H1 (cell line): ENCODE measurements at regions not wholly inside any gene's neighbourhood (a gene's known extent, or its start where the extent isn't known, plus 50 kb on each side); places are given as distances from the start of the nearest gene placed in this dataset.

Experiments
- CTCF ChIA-PET: fragments of 300-600 bp; sonication (Branson Sonifier 250); formaldehyde crosslinking; loops from one replicate; lab custom pipeline; 2021; ENCODE audit not compliant: partially characterized antibody; lab: Charles Lee
- POLR2A ChIA-PET: fragments of 300-600 bp; sonication (Branson Sonifier 250); formaldehyde crosslinking; loops from one replicate; lab custom pipeline; 2021; ENCODE audit warnings: inconsistent platforms; ENCODE audit not compliant: partially characterized antibody; lab: Charles Lee
- DNase-seq, 2 experiments: peaks; one replicate each; pipeline versions ENCODE4 v3.0.0 to v3.0.0-alpha.2; 2010 to 2022; ENCODE audit warnings: low spot score in 2 of 2, low read depth in 1 of 2, mixed read lengths in 1 of 2
- FAIRE-seq: peaks from 2 replicates; lab custom pipeline; 2011; peaks lifted over from hg19 to GRCh38; lab: Jason Lieb, UNC
- H2AFZ ChIP-seq: 2 replicates; pipeline ENCODE4 v1.8.1; 2012; ENCODE audit warnings: low read length, inconsistent platforms
- H2AK5ac ChIP-seq: 2 replicates; pipeline ENCODE4 v1.6.1; 2013; ENCODE audit warnings: low read depth, low read length
- H2BK120ac ChIP-seq: replicated peaks from 2 replicates; pipeline ENCODE3; 2013; ENCODE audit warnings: low read depth, low read length, inconsistent platforms
- H2BK12ac ChIP-seq: 2 replicates; pipeline ENCODE4 v1.6.1; 2013; ENCODE audit warnings: low read depth, low read length
- H2BK15ac ChIP-seq: 2 replicates; pipeline ENCODE4 v1.6.1; 2013; ENCODE audit warnings: low read length
- H2BK20ac ChIP-seq: 2 replicates; pipeline ENCODE4 v1.6.1; 2013; ENCODE audit warnings: low read length
- H2BK5ac ChIP-seq: 2 replicates; pipeline ENCODE4 v1.6.1; 2013; ENCODE audit warnings: low read depth, low read length
- H3K14ac ChIP-seq: 2 replicates; pipeline ENCODE4 v1.6.1; 2013; ENCODE audit warnings: inconsistent platforms; ENCODE audit not compliant: insufficient read length
- H3K18ac ChIP-seq: 2 replicates; pipeline ENCODE4 v1.6.1; 2013; ENCODE audit warnings: low read length; ENCODE audit errors: extremely low read depth
- H3K23ac ChIP-seq: 2 replicates; pipeline ENCODE4 v1.6.1; 2013; ENCODE audit warnings: inconsistent platforms; ENCODE audit not compliant: insufficient read length
- H3K23me2 ChIP-seq: 2 replicates; pipeline ENCODE4 v1.6.1; 2013; ENCODE audit warnings: low read depth, low read length
- H3K27ac ChIP-seq: 2 replicates; pipeline ENCODE4 v1.6.1; 2011; ENCODE audit warnings: low read depth, low read length, inconsistent platforms
- H3K27me3 ChIP-seq, 4 experiments: replicated peaks in 1 of 4; 1 replicate in 1 of 4; 2 replicates in 3 of 4; pipeline versions ENCODE4 v1.6.1 to v1.8.1; 2011 to 2013; ENCODE audit warnings: low read length in 3 of 4, mild to moderate bottlenecking in 3 of 4, inconsistent platforms in 2 of 4, mixed read lengths in 2 of 4, moderate library complexity in 1 of 4; ENCODE audit not compliant: control insufficient read depth in 3 of 4, insufficient read depth in 3 of 4; ENCODE audit errors: extremely low read depth in 1 of 4
- H3K36me3 ChIP-seq, 4 experiments: 2 replicates each; pipeline versions ENCODE4 v1.6.1 to v1.8.1; 2011 to 2013; ENCODE audit warnings: mild to moderate bottlenecking in 4 of 4, low read length in 3 of 4, moderate library complexity in 2 of 4, control low read depth in 1 of 4, inconsistent platforms in 1 of 4; ENCODE audit not compliant: insufficient read depth in 4 of 4, control insufficient read depth in 2 of 4
- H3K4ac ChIP-seq: replicated peaks from 2 replicates; pipeline ENCODE3; 2013; ENCODE audit warnings: low read length, low read depth, mixed read lengths, inconsistent platforms; ENCODE audit not compliant: insufficient read length
- H3K4me1 ChIP-seq, 4 experiments: replicated peaks in 1 of 4; 1 replicate in 1 of 4; 2 replicates in 3 of 4; pipeline versions ENCODE4 v1.6.1 to v1.8.1; 2011 to 2013; ENCODE audit warnings: low read length in 3 of 4, inconsistent platforms in 2 of 4, mixed read lengths in 1 of 4; ENCODE audit not compliant: insufficient read depth in 4 of 4, control insufficient read depth in 3 of 4
- H3K4me2 ChIP-seq, 2 experiments: 2 replicates each; pipeline versions ENCODE4 v1.6.1 to v1.8.1; 2011 to 2013; ENCODE audit warnings: low read depth in 2 of 2, low read length in 2 of 2, control low read depth in 1 of 2, inconsistent platforms in 1 of 2, mild to moderate bottlenecking in 1 of 2; ENCODE audit not compliant: insufficient read depth in 1 of 2
- H3K4me3 ChIP-seq, 4 experiments: fragments of 200-600, 300-600 bp in 1 of 4; sonication (generic), shearing (Covaris generic), sonication (Bioruptor Twin) in 1 of 4; 2 replicates each; pipeline versions ENCODE4 v1.5.1 to v1.8.1; 2011 to 2016; ENCODE audit warnings: low read length in 4 of 4, low read depth in 3 of 4, control low read depth in 2 of 4, inconsistent platforms in 2 of 4, mild to moderate bottlenecking in 2 of 4, mixed read lengths in 1 of 4, moderate library complexity in 1 of 4; ENCODE audit not compliant: insufficient read depth in 2 of 4; ENCODE audit errors: extremely low read depth in 1 of 4
- H3K56ac ChIP-seq: replicated peaks from 2 replicates; pipeline ENCODE3; 2013; ENCODE audit warnings: low read depth, mild to moderate bottlenecking, mixed read lengths, low read length, inconsistent platforms; ENCODE audit not compliant: insufficient read length
- H3K79me1 ChIP-seq: 2 replicates; pipeline ENCODE4 v1.6.1; 2013; ENCODE audit warnings: low read depth, low read length, control low read depth
- H3K79me2 ChIP-seq, 2 experiments: 2 replicates each; pipeline versions ENCODE4 v1.6.1 to v1.8.1; 2012 to 2013; ENCODE audit warnings: low read length in 2 of 2, mild to moderate bottlenecking in 2 of 2, inconsistent platforms in 1 of 2; ENCODE audit not compliant: insufficient read depth in 2 of 2, control insufficient read depth in 1 of 2
- H3K9ac ChIP-seq, 4 experiments: replicated peaks in 1 of 4; 1 replicate in 1 of 4; 2 replicates in 3 of 4; pipeline versions ENCODE4 v1.6.1 to v1.8.1; 2011 to 2013; ENCODE audit warnings: low read depth in 3 of 4, low read length in 3 of 4, control low read depth in 2 of 4, mild to moderate bottlenecking in 2 of 4, moderate library complexity in 2 of 4, inconsistent platforms in 1 of 4; ENCODE audit errors: extremely low read depth in 1 of 4
- H3K9me3 ChIP-seq, 2 experiments: 2 replicates each; pipeline versions ENCODE4 v1.6.1 to v1.8.1; 2012 to 2013; ENCODE audit warnings: mild to moderate bottlenecking in 2 of 2, moderate library complexity in 2 of 2, control low read depth in 1 of 2, inconsistent platforms in 1 of 2, low read depth in 1 of 2, low read length in 1 of 2, mixed read lengths in 1 of 2; ENCODE audit not compliant: insufficient read depth in 2 of 2
- H4K20me1 ChIP-seq, 2 experiments: replicated peaks in 1 of 2; 2 replicates each; pipeline versions ENCODE3 to v1.8.1; 2011 to 2013; ENCODE audit warnings: inconsistent platforms in 2 of 2, low read length in 2 of 2, mild to moderate bottlenecking in 1 of 2; ENCODE audit not compliant: insufficient read depth in 2 of 2, control insufficient read depth in 1 of 2
- H4K5ac ChIP-seq: 2 replicates; pipeline ENCODE4 v1.6.1; 2013; ENCODE audit warnings: low read length, low read depth, mixed read lengths, inconsistent platforms; ENCODE audit not compliant: insufficient read length
- H4K8ac ChIP-seq: 2 replicates; pipeline ENCODE4 v1.8.0; 2013; ENCODE audit warnings: mild to moderate bottlenecking, moderate library complexity, low read length, inconsistent platforms; ENCODE audit not compliant: insufficient read depth; ENCODE audit errors: extremely low read depth
- H4K91ac ChIP-seq: replicated peaks from 2 replicates; pipeline ENCODE3; 2013; ENCODE audit warnings: low read length, mixed read lengths, inconsistent platforms; ENCODE audit not compliant: insufficient read length
- EZH2 ChIP-seq: fragments of 200-600 bp; sonication (generic); IDR thresholded peaks from 2 replicates; pipeline ENCODE4 v1.7.1; 2012; ENCODE audit warnings: low read depth, mild to moderate bottlenecking, moderate library complexity, low read length, inconsistent platforms; ENCODE audit not compliant: severe bottlenecking
- GTF2F1 ChIP-seq: IDR thresholded peaks from 2 replicates; pipeline ENCODE4 v1.6.1; 2012; ENCODE audit warnings: low read depth, low read length, improper control_type of control experiment, borderline replicate concordance
- HDAC6 ChIP-seq: IDR thresholded peaks from one replicate; pipeline ENCODE4 v1.7.1; 2012; ENCODE audit warnings: low read depth, mild to moderate bottlenecking, inconsistent platforms, low read length, moderate library complexity
- JUND ChIP-seq: IDR thresholded peaks from 2 replicates; pipeline ENCODE4 v1.6.1; 2011; ENCODE audit warnings: mild to moderate bottlenecking, improper control_type of control experiment, low read length
- MAFK ChIP-seq: IDR thresholded peaks from 2 replicates; pipeline ENCODE4 v1.6.1; 2012; ENCODE audit warnings: low read depth, mild to moderate bottlenecking, improper control_type of control experiment, low read length
- MAX ChIP-seq: IDR thresholded peaks from 2 replicates; pipeline ENCODE4 v1.6.1; 2012; ENCODE audit warnings: inconsistent platforms
- NANOG ChIP-seq: IDR thresholded peaks from 2 replicates; pipeline ENCODE4 v1.6.1; 2011; ENCODE audit warnings: low read length, low read depth, mild to moderate bottlenecking, inconsistent platforms; ENCODE audit not compliant: insufficient read depth, poor library complexity, severe bottlenecking
- PHF8 ChIP-seq: fragments of 200-600 bp; sonication (generic); conservative IDR thresholded peaks from 2 replicates; pipeline ENCODE4 v1.7.1; 2012; ENCODE audit warnings: low read depth, mild to moderate bottlenecking, inconsistent platforms, low read length, moderate library complexity
- POLR2AphosphoS5 ChIP-seq: IDR thresholded peaks from 2 replicates; pipeline ENCODE4 v1.6.1; 2011; ENCODE audit warnings: low read depth, low read length
- RAD21 ChIP-seq, 2 experiments: IDR thresholded peaks in 1 of 2; conservative IDR thresholded peaks in 1 of 2; 2 replicates each; pipeline ENCODE4 v1.6.1; 2011; ENCODE audit warnings: low read depth in 2 of 2, low read length in 2 of 2, improper control_type of control experiment in 1 of 2, inconsistent platforms in 1 of 2, mild to moderate bottlenecking in 1 of 2, moderate library complexity in 1 of 2
- SP1 ChIP-seq: IDR thresholded peaks from 2 replicates; pipeline ENCODE4 v1.6.1; 2011; ENCODE audit warnings: low read depth, low read length
- SUZ12 ChIP-seq: fragments of 200-600 bp; sonication (generic); IDR thresholded peaks from 2 replicates; pipeline ENCODE4 v1.6.1; 2012; ENCODE audit warnings: mild to moderate bottlenecking, inconsistent platforms, low read length, moderate library complexity, mixed read lengths
- TAF1 ChIP-seq: IDR thresholded peaks from 2 replicates; pipeline ENCODE4 v1.6.1; 2011; ENCODE audit warnings: mild to moderate bottlenecking, low read depth, low read length
- TBP ChIP-seq: IDR thresholded peaks from 2 replicates; pipeline ENCODE4 v1.6.1; 2011; ENCODE audit warnings: low read depth, low read length, improper control_type of control experiment
- WGBS, 2 experiments: shearing (Covaris generic) in 1 of 2; methylation state at CpG; one replicate each; pipeline versions ENCODE4 v1.1.6 to v1.1.7; 2013 to 2015; ENCODE audit warnings: low lambda C conversion rate in 2 of 2, mixed read lengths in 2 of 2, inconsistent platforms in 1 of 2, low coverage in 1 of 2, missing lambda C conversion rate in 1 of 2; ENCODE audit not compliant: insufficient replicate concordance in 2 of 2, insufficient coverage in 1 of 2, insufficient read length in 1 of 2; ENCODE audit errors: extremely low coverage in 1 of 2, missing lambda C conversion rate in 1 of 2; 5-methylcytosine and 5-hydroxymethylcytosine counted together

- Histone ChIP-seq H2BK5ac (no peak overlapping the region), H2AK5ac (no peak overlapping the region), H4K5ac (no peak overlapping the region), H3K9ac (no peak overlapping the region), H4K20me1 (no peaks in the 10 kb centered on the region), H3K36me3 (no peaks in the 10 kb centered on the region), H3K56ac (no peak overlapping the region), H3K27ac (no peak overlapping the region), H3K4me1 (peaks cover 0 to 3% (median 0%) of the 10 kb centered on the region in 4 experiments; a peak in 1 of 7 replicates), H3K79me2 (no peaks in the 10 kb centered on the region), H3K79me1 (no peaks in the 10 kb centered on the region), H3K4me2 (no peak overlapping the region), H3K4me3 (no peak overlapping the region), H2BK120ac (no peak overlapping the region), H4K8ac (no peak overlapping the region), H3K4ac (no peak overlapping the region), H3K27me3 (peaks cover 0 to 1% (median 0%) of the 10 kb centered on the region in 4 experiments; a peak in 1 of 7 replicates), H2BK15ac (no peak overlapping the region), H3K23me2 (no peaks in the 10 kb centered on the region), H3K18ac (no peak overlapping the region), H3K23ac (no peak overlapping the region), H2BK20ac (no peak overlapping the region), H2BK12ac (no peak overlapping the region), H4K91ac (no peak overlapping the region), H3K14ac (no peak overlapping the region), H3K9me3 (no peaks in the 10 kb centered on the region), H2AFZ (no peak overlapping the region)
- WGBS, 2 experiments: 95% methylated on average over 1 of the region's 1 CpG; no CpG with 5 or more reads in 1 of the 2 experiments
- CTCF ChIA-PET: interaction anchor here (0.7 kb wide), 1 partner anchor 1241 kb away, joined by 4 read pairs; no protein-coding TSS in a partner anchor
- POLR2A ChIA-PET: no interaction called here
- DNase-seq (no peak), FAIRE-seq (no peak)
- TF ChIP-seq SUZ12: no peak
- TF ChIP-seq PHF8: no peak
- TF ChIP-seq MAX: no peak
- no peak for TF ChIP-seq NANOG
- no peak for TF ChIP-seq EZH2
- TF ChIP-seq MAFK: no peak
- no peak for TF ChIP-seq HDAC6
- TF ChIP-seq SP1: no peak
- no peak for TF ChIP-seq GTF2F1
- no peak for TF ChIP-seq RAD21 (IDR thresholded peaks at IDR 0.05 in 1 of 2, conservative IDR thresholded peaks at IDR 0.05 in 1 of 2; ENCODE audit: low read depth in 2 of 2, low read length in 2 of 2)
- TF ChIP-seq TAF1: no peak
- TF ChIP-seq JUND: no peak
- TF ChIP-seq TBP: no peak
- no peak for TF ChIP-seq POLR2AphosphoS5
Observed at GRCh38 chr11:91880660-91881059, 344.0 kb upstream of the FAT3 start.
